ENCODE measurements at regions not wholly inside any gene's neighbourhood (a gene's known extent, or its start where the extent isn't known, plus 50 kb on each side); places are given as distances from the start of the nearest gene placed in this dataset.

- DNase-seq, result no peak
Measured at GRCh38 chr7:12741951-12742575, 54.6 kb downstream of the ARL4A start.

GRCh38 chr7:12746211-12746610 lies 58.8 kb downstream of the ARL4A start:
- no peak for DNase-seq

- peak in 1 of 2 donors; percentile 51 for DNase-seq
Measured at GRCh38 chr7:12747687-12748306, 60.4 kb downstream of the ARL4A start.

GRCh38 chr7:12749069-12749468 lies 61.6 kb downstream of the ARL4A start:
- DNase-seq, result no peak

GRCh38 chr7:12749746-12750145 lies 62.3 kb downstream of the ARL4A start:
- DNase-seq, result no peak

- DNase-seq, result no peak
Measured at GRCh38 chr7:12751764-12752163, 64.3 kb downstream of the ARL4A start.

GRCh38 chr7:12754179-12754578 lies 66.7 kb downstream of the ARL4A start:
- DNase-seq, result no peak

GRCh38 chr7:12756821-12757220 lies 69.4 kb downstream of the ARL4A start:
- peak in 1 of 2 donors; percentile 13 for DNase-seq

- DNase-seq, result no peak
Measured at GRCh38 chr7:12757443-12757842, 70.0 kb downstream of the ARL4A start.

GRCh38 chr7:12759151-12759550 lies 71.7 kb downstream of the ARL4A start:
- no peak for DNase-seq

- no peak for DNase-seq
Measured at GRCh38 chr7:12761111-12761510, 73.7 kb downstream of the ARL4A start.

GRCh38 chr7:12761691-12762090 lies 74.3 kb downstream of the ARL4A start:
- no peak for DNase-seq

GRCh38 chr7:12764458-12764891 lies 77.0 kb downstream of the ARL4A start:
- no peak for DNase-seq

- DNase-seq, result no peak
Measured at GRCh38 chr7:12765431-12766100, 78.1 kb downstream of the ARL4A start.

GRCh38 chr7:12766416-12766815 lies 79.0 kb downstream of the ARL4A start:
- DNase-seq, result no peak

- no peak for DNase-seq
Measured at GRCh38 chr7:12768948-12769347, 81.5 kb downstream of the ARL4A start.

- DNase-seq, result no peak
Measured at GRCh38 chr7:12769444-12769843, 82.0 kb downstream of the ARL4A start.

- no peak for DNase-seq
Measured at GRCh38 chr7:12770227-12770975, 83.0 kb downstream of the ARL4A start.

GRCh38 chr7:12771378-12771877 lies 84.0 kb downstream of the ARL4A start:
- DNase-seq, result no peak

GRCh38 chr7:12772768-12773167 lies 85.3 kb downstream of the ARL4A start:
- no peak for DNase-seq

- DNase-seq, result peak in 1 of 2 donors; percentile 13
Measured at GRCh38 chr7:12777257-12777656, 89.8 kb downstream of the ARL4A start.

GRCh38 chr7:12779947-12780346 lies 92.5 kb downstream of the ARL4A start:
- no peak for DNase-seq

- DNase-seq, result no peak
Measured at GRCh38 chr7:12783421-12784095, 96.1 kb downstream of the ARL4A start.

Data from inflammatory macrophage treated with lipopolysaccharide for 1 hour (primary cell).